DND-41 (cell line): ENCODE measurements at regions not wholly inside any gene's neighbourhood (a gene's known extent, or its start where the extent isn't known, plus 50 kb on each side); places are given as distances from the start of the nearest gene placed in this dataset.
A peak's percentile ranks its signal among the peaks of the same experiment; 100 is the strongest.

Experiments used
- ATAC-seq: fragments of 200-7000 bp; cut with Tn5 transposase; 3 replicates; pipeline ENCODE4 v1.9.1; 2021; ENCODE audit warnings: low read depth; ENCODE audit not compliant: insufficient read depth
- DNase-seq: peaks from one replicate; pipeline ENCODE4 v3.0.0-alpha.2; 2020
- H2AFZ ChIP-seq: 2 replicates; pipeline ENCODE4 v1.6.0; 2012; ENCODE audit warnings: low read depth, low read length
- H3K27ac ChIP-seq: 2 replicates; pipeline ENCODE4 v1.5.1; 2012; ENCODE audit warnings: low read length, inconsistent platforms
- H3K27me3 ChIP-seq: fragments of 200-600 bp; sonication (generic); 2 replicates; pipeline ENCODE4 v1.6.0; 2012; ENCODE audit warnings: low read length, mild to moderate bottlenecking, inconsistent platforms; ENCODE audit not compliant: insufficient read depth, poor library complexity
- H3K36me3 ChIP-seq: 2 replicates; pipeline ENCODE4 v1.5.1; 2012; ENCODE audit warnings: low read length, inconsistent platforms; ENCODE audit not compliant: insufficient read depth
- H3K4me1 ChIP-seq: 2 replicates; pipeline ENCODE4 v1.5.1; 2012; ENCODE audit warnings: mild to moderate bottlenecking, low read length; ENCODE audit not compliant: insufficient read depth
- H3K4me2 ChIP-seq: 2 replicates; pipeline ENCODE4 v1.6.0; 2012; ENCODE audit warnings: mild to moderate bottlenecking, moderate library complexity, low read length, inconsistent platforms; ENCODE audit not compliant: insufficient read depth
- H3K4me3 ChIP-seq, 2 experiments: fragments of 200-600 bp in 1 of 2; shearing (Covaris generic) in 1 of 2; 2 replicates each; pipeline ENCODE4 v1.5.1; 2012 to 2016; ENCODE audit warnings: inconsistent platforms in 2 of 2, low read length in 2 of 2, mild to moderate bottlenecking in 2 of 2, low read depth in 1 of 2, moderate library complexity in 1 of 2
- H3K79me2 ChIP-seq: 2 replicates; pipeline ENCODE4 v1.6.0; 2012; ENCODE audit warnings: low read length, inconsistent platforms; ENCODE audit not compliant: insufficient read depth
- H3K9ac ChIP-seq: 2 replicates; pipeline ENCODE4 v1.6.0; 2012; ENCODE audit warnings: low read depth, mild to moderate bottlenecking, inconsistent platforms, low read length, moderate library complexity
- H3K9me3 ChIP-seq: 2 replicates; pipeline ENCODE4 v1.5.1; 2012; ENCODE audit warnings: low read length, moderate library complexity, mild to moderate bottlenecking, inconsistent platforms; ENCODE audit not compliant: insufficient read depth, severe bottlenecking
- H4K20me1 ChIP-seq: 2 replicates; pipeline ENCODE4 v1.6.0; 2012; ENCODE audit warnings: low read length; ENCODE audit not compliant: insufficient read depth
- CTCF ChIP-seq: IDR thresholded peaks from 2 replicates; pipeline ENCODE4 v1.5.1; 2012; ENCODE audit warnings: borderline replicate concordance, low read length, moderate library complexity, mild to moderate bottlenecking; ENCODE audit not compliant: poor library complexity, severe bottlenecking; ENCODE audit errors: extremely low read depth
- EZH2 ChIP-seq: IDR thresholded peaks from 3 replicates; pipeline ENCODE4 v1.6.1; 2012; ENCODE audit warnings: borderline replicate concordance, low read depth, mild to moderate bottlenecking, moderate library complexity, low read length, inconsistent platforms; ENCODE audit not compliant: severe bottlenecking

GRCh38 chr2:193943406-193943960 is 1713.5 kb upstream of the SLC39A10 start:
- no peaks in the 10 kb centered on the region for H4K20me1 ChIP-seq
- H3K79me2 ChIP-seq, result no peaks in the 10 kb centered on the region
- no peak overlapping the region for H2AFZ ChIP-seq
- no peak overlapping the region for H3K4me2 ChIP-seq
- DNase-seq (no peak), ATAC-seq (no peak)
- H3K9me3 ChIP-seq, result no peaks in the 10 kb centered on the region
- H3K4me1 ChIP-seq, result no peaks in the 10 kb centered on the region
- no peak for TF ChIP-seq CTCF
- H3K9ac ChIP-seq, result no peak overlapping the region
- H3K36me3 ChIP-seq, result no peaks in the 10 kb centered on the region
- H3K27me3 ChIP-seq, result no peaks in the 10 kb centered on the region
- no peak overlapping the region for H3K4me3 ChIP-seq
- H3K27ac ChIP-seq, result no peak overlapping the region

GRCh38 chr2:193935114-193935513 is 1721.9 kb upstream of the SLC39A10 start:
- Histone ChIP-seq H3K27me3 (no peaks in the 10 kb centered on the region), H3K9ac (no peak overlapping the region)
- no peak for ATAC-seq

GRCh38 chr2:193929131-193929530 is 1727.9 kb upstream of the SLC39A10 start:
- Histone ChIP-seq H2AFZ (no peak overlapping the region), H4K20me1 (no peaks in the 10 kb centered on the region), H3K9ac (no peak overlapping the region), H3K9me3 (no peaks in the 10 kb centered on the region), H3K27me3 (no peaks in the 10 kb centered on the region), H3K79me2 (no peaks in the 10 kb centered on the region), H3K36me3 (no peaks in the 10 kb centered on the region), H3K4me3 (no peak overlapping the region), H3K27ac (no peak overlapping the region), H3K4me2 (no peak overlapping the region), H3K4me1 (no peaks in the 10 kb centered on the region)
- ATAC-seq (peak; percentile 19; the same call in 1 of the 3 replicates), DNase-seq (no peak)
- TF ChIP-seq EZH2 (no peak), CTCF (no peak)

More at GRCh38 chr2:193935114-193935513, 1721.9 kb upstream of the SLC39A10 start:
- Histone ChIP-seq H2AFZ (peak overlapping the region; percentile 16; the same call in 1 of the 2 replicates), H3K27ac (no peak overlapping the region), H3K79me2 (no peaks in the 10 kb centered on the region), H3K9me3 (no peaks in the 10 kb centered on the region), H3K4me2 (no peak overlapping the region), H3K36me3 (no peaks in the 10 kb centered on the region), H4K20me1 (no peaks in the 10 kb centered on the region), H3K4me3 (no peak overlapping the region), H3K4me1 (no peaks in the 10 kb centered on the region)
- no peak for TF ChIP-seq EZH2
- TF ChIP-seq CTCF, result peak; percentile 5
- no peak for DNase-seq
